IMR-90 (cell line): ENCODE measurements at regions not wholly inside any gene's neighbourhood (a gene's known extent, or its start where the extent isn't known, plus 50 kb on each side); places are given as distances from the start of the nearest gene placed in this dataset.
"Not testable (repeated sequence)": the region's sequence is repeated elsewhere in the genome, so short reads cannot be mapped to it uniquely, and the experiment has no call there.

Experiments used
- ATAC-seq: fragments of 200-7000 bp; cut with Tn5 transposase; 2 replicates; pipeline ENCODE4 v1.9.1; 2020; ENCODE audit warnings: low read depth, mild to moderate bottlenecking, moderate library complexity
- BruUV-seq: library from RNA; stranded (reverse); fragments of 400-500 nt; replicated peaks from 2 replicates; lab custom pipeline; 2021; lab: Mats Ljungman, UMichigan
- CTCF ChIA-PET: fragments of 300-600 bp; formaldehyde crosslinking; extraction: SDS; loops from one replicate; lab custom pipeline; 2021; ENCODE audit warnings: antibody characterized with exemption; lab: Yijun Ruan, JAX
- POLR2A ChIA-PET: fragments of 300-600 bp; sonication (Branson Sonifier 250); formaldehyde crosslinking; loops from one replicate; lab custom pipeline; 2022; ENCODE audit warnings: antibody characterized with exemption; ENCODE audit not compliant: unreplicated experiment; lab: Charles Lee
- DNase-seq: peaks from one replicate; pipeline ENCODE4 v3.0.0; 2013
- H2AFZ ChIP-seq: replicated peaks from 2 replicates; pipeline ENCODE3; 2013; ENCODE audit warnings: low read length, mild to moderate bottlenecking; ENCODE audit not compliant: poor library complexity
- H2AK5ac ChIP-seq: 2 replicates; pipeline ENCODE4 v1.6.1; 2013; ENCODE audit warnings: low read depth, low read length, inconsistent platforms
- H2AK9ac ChIP-seq: replicated peaks from 2 replicates; pipeline ENCODE3; 2013; ENCODE audit warnings: mild to moderate bottlenecking, low read depth, low read length, moderate library complexity; ENCODE audit not compliant: poor library complexity
- H2BK120ac ChIP-seq: 2 replicates; pipeline ENCODE4 v1.6.1; 2013; ENCODE audit warnings: low read depth, low read length, inconsistent platforms
- H2BK15ac ChIP-seq: 3 replicates; pipeline ENCODE4 v1.6.1; 2013; ENCODE audit warnings: low read depth, low read length, inconsistent platforms
- H2BK20ac ChIP-seq: 2 replicates; pipeline ENCODE4 v1.6.1; 2013; ENCODE audit warnings: low read depth, mild to moderate bottlenecking, inconsistent platforms, low read length, moderate library complexity
- H2BK5ac ChIP-seq: 2 replicates; pipeline ENCODE4 v1.6.1; 2013; ENCODE audit warnings: mild to moderate bottlenecking, low read depth, low read length, inconsistent platforms; ENCODE audit not compliant: poor library complexity, severe bottlenecking
- H3K14ac ChIP-seq: replicated peaks from 2 replicates; pipeline ENCODE4 v1.6.1; 2013; ENCODE audit warnings: low read depth, low read length, inconsistent platforms
- H3K18ac ChIP-seq: 2 replicates; pipeline ENCODE4 v1.6.1; 2013; ENCODE audit warnings: low read depth, low read length, control low read depth
- H3K23ac ChIP-seq: 2 replicates; pipeline ENCODE4 v1.6.1; 2013; ENCODE audit warnings: low read depth, low read length, inconsistent platforms
- H3K27ac ChIP-seq: 2 replicates; pipeline ENCODE4 v1.5.1; 2013; ENCODE audit warnings: mild to moderate bottlenecking, control low read depth, low read length; ENCODE audit not compliant: insufficient read depth
- H3K27me3 ChIP-seq: 2 replicates; pipeline ENCODE4 v1.6.1; 2013; ENCODE audit warnings: low read length; ENCODE audit not compliant: control insufficient read depth, insufficient read depth
- H3K36me3 ChIP-seq: 2 replicates; pipeline ENCODE4 v1.6.1; 2013; ENCODE audit warnings: low read length, mixed read lengths; ENCODE audit not compliant: control insufficient read depth, insufficient read depth
- H3K4ac ChIP-seq: 2 replicates; pipeline ENCODE4 v1.6.1; 2013; ENCODE audit warnings: low read depth, low read length, inconsistent platforms
- H3K4me1 ChIP-seq: 2 replicates; pipeline ENCODE4 v1.6.1; 2013; ENCODE audit warnings: low read length, mixed read lengths; ENCODE audit not compliant: control insufficient read depth, insufficient read depth
- H3K4me2 ChIP-seq: 2 replicates; pipeline ENCODE4 v1.6.1; 2013; ENCODE audit warnings: low read depth, mild to moderate bottlenecking, control low read depth, low read length, moderate library complexity
- H3K4me3 ChIP-seq: 2 replicates; pipeline ENCODE4 v1.5.1; 2013; ENCODE audit warnings: low read depth, mild to moderate bottlenecking, control low read depth, low read length, moderate library complexity; ENCODE audit not compliant: insufficient read depth
- H3K56ac ChIP-seq: 2 replicates; pipeline ENCODE4 v1.6.1; 2013; ENCODE audit warnings: low read length, inconsistent platforms; ENCODE audit not compliant: insufficient read depth; ENCODE audit errors: extremely low read depth
- H3K79me1 ChIP-seq, 2 experiments: 2 replicates each; pipeline ENCODE4 v1.6.1; 2013; ENCODE audit warnings: low read length in 2 of 2, inconsistent platforms in 1 of 2, low read depth in 1 of 2
- H3K9ac ChIP-seq: 2 replicates; pipeline ENCODE4 v1.6.1; 2013; ENCODE audit warnings: low read depth, low read length, control low read depth
- H3K9me1 ChIP-seq: 2 replicates; pipeline ENCODE4 v1.6.1; 2013; ENCODE audit warnings: low read length, inconsistent platforms; ENCODE audit not compliant: insufficient read depth
- H3K9me3 ChIP-seq: 2 replicates; pipeline ENCODE4 v1.6.1; 2013; ENCODE audit warnings: low read length; ENCODE audit not compliant: control insufficient read depth, insufficient read depth
- H4K20me1 ChIP-seq: 2 replicates; pipeline ENCODE4 v1.6.1; 2013; ENCODE audit warnings: low read length, inconsistent platforms; ENCODE audit not compliant: insufficient read depth
- H4K5ac ChIP-seq: 2 replicates; pipeline ENCODE4 v1.6.1; 2013; ENCODE audit warnings: mild to moderate bottlenecking, low read depth, low read length, control low read depth
- H4K8ac ChIP-seq, 2 experiments: 2 replicates each; pipeline ENCODE4 v1.6.1; 2013; ENCODE audit warnings: low read depth in 2 of 2, low read length in 2 of 2, control low read depth in 1 of 2, inconsistent platforms in 1 of 2
- H4K91ac ChIP-seq: 2 replicates; pipeline ENCODE4 v1.6.1; 2013; ENCODE audit warnings: low read depth, low read length, inconsistent platforms; ENCODE audit not compliant: insufficient read depth
- WGBS, 2 experiments: methylation state at CpG; one replicate each; pipeline versions ENCODE4 v1.1.5 to v1.1.7; 2013; ENCODE audit warnings: missing lambda C conversion rate in 2 of 2; ENCODE audit not compliant: insufficient read length in 1 of 2; ENCODE audit errors: extremely low coverage in 2 of 2; 5-methylcytosine and 5-hydroxymethylcytosine counted together
- dilution Hi-C: fragments of 300-500 bp; cut with HindIII; formaldehyde crosslinking; loops from one replicate; pipeline ENCODE4 v1.14.3; 2018; ENCODE audit warnings: low sequenced_read_pairs; ENCODE audit not compliant: unreplicated experiment
- in situ Hi-C: fragments of 300-500 bp; cut with MboI; formaldehyde crosslinking; loops from 3 replicates; pipeline ENCODE4 v1.14.3; 2019; ENCODE audit warnings: low sequenced_read_pairs, inconsistent platforms, mixed read lengths
- intact Hi-C: fragments of 100-400 bp; cut with micrococcal nuclease; formaldehyde crosslinking; loops from 2 replicates; pipeline ENCODE4 v1.10.0; 2022

DNA sequence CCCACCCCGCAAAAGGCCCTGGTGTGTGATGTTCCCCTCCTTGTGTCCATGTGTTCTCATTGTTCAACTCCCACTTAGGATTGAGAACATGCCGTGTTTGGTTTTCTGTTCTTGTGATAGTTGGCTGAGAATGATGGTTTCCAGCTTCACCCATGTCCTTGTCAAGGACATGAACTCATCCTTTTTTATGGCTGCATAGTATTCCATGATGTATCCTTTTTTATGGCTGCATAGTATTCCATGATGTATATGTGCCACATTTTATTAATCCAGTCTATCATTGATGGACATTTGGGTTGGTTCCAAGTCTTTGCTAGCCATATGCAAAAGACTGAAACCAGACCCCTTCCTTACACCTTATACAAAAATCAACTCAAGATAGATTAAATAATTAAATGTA lies 95.0 kb downstream of the ATOH1 start:
- H4K8ac ChIP-seq, POLR2A ChIA-PET, H3K9me1 ChIP-seq, H3K27ac ChIP-seq, intact Hi-C loops, H3K4me1 ChIP-seq, H2BK20ac ChIP-seq, BruUV-seq, H2BK15ac ChIP-seq, CTCF ChIA-PET, H3K79me1 ChIP-seq, H3K4me2 ChIP-seq, H3K9ac ChIP-seq, H4K5ac ChIP-seq, H3K9me3 ChIP-seq, H3K4ac ChIP-seq, H2BK120ac ChIP-seq, dilution Hi-C loops, H3K23ac ChIP-seq, H4K91ac ChIP-seq, H4K20me1 ChIP-seq, DNase-seq, H2AK9ac ChIP-seq, H2BK5ac ChIP-seq, H3K4me3 ChIP-seq, H3K36me3 ChIP-seq, H2AFZ ChIP-seq, H3K14ac ChIP-seq, in situ Hi-C loops, H2AK5ac ChIP-seq, H3K18ac ChIP-seq, ATAC-seq, H3K27me3 ChIP-seq, H3K56ac ChIP-seq: not testable (repeated sequence)
- WGBS, 2 experiments: no CpG with 5 or more reads among the region's 2 CpGs
